Neural progenitor cell (in vitro differentiated cells): ENCODE measurements at regions not wholly inside any gene's neighbourhood (a gene's known extent, or its start where the extent isn't known, plus 50 kb on each side); places are given as distances from the start of the nearest gene placed in this dataset.

Source experiments
- EZH2 ChIP-seq: fragments of 200-600 bp; sonication (generic); IDR thresholded peaks from 2 replicates; pipeline ENCODE4 v1.6.1; 2017; ENCODE audit warnings: antibody characterized with exemption, mild to moderate bottlenecking, moderate library complexity
- TF ChIP-seq, protein P1 (sequence below): fragments of 200-600 bp; sonication (generic); IDR thresholded peaks from 2 replicates; pipeline ENCODE4 v1.5.1; 2017; ENCODE audit warnings: antibody characterized with exemption, mild to moderate bottlenecking

DNA sequence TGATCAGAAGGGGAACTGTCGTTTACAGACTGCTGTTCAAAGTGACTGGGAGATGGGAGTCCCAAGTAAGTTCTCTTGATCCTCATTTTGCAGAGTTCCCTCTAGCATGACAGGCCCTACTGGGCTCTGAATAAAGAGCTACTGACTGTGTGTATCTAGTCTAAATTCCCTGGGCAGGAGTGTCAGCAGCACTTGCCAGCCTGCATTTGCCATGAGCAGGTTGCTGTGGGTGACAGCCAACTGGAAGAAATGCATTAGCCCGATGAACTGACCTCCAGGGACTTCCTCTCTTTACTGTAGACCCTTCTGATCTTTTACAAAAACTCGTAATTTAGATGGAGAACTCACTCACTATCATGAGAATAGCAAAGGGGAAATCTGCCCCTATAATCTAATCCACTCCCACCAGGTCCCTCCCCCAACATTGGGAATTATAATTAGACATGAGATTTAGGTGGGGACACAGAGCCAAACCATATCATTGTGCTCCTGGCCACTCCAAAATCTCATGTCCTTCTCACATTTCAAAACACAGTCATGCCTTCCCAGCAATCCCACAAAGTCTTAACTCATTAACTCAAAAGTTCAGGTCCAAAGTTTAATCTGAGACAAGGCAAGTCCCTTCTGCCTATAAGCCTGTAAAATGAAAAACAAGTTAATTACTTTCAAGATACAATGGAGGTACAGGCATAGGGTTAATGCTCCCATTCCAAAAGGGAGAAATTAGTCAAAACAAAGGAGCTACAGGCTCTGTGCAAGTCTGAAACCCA is 78.9 kb upstream of the CXCL14 start:
- no peak for TF ChIP-seq EZH2
- TF ChIP-seq, protein P1, sequence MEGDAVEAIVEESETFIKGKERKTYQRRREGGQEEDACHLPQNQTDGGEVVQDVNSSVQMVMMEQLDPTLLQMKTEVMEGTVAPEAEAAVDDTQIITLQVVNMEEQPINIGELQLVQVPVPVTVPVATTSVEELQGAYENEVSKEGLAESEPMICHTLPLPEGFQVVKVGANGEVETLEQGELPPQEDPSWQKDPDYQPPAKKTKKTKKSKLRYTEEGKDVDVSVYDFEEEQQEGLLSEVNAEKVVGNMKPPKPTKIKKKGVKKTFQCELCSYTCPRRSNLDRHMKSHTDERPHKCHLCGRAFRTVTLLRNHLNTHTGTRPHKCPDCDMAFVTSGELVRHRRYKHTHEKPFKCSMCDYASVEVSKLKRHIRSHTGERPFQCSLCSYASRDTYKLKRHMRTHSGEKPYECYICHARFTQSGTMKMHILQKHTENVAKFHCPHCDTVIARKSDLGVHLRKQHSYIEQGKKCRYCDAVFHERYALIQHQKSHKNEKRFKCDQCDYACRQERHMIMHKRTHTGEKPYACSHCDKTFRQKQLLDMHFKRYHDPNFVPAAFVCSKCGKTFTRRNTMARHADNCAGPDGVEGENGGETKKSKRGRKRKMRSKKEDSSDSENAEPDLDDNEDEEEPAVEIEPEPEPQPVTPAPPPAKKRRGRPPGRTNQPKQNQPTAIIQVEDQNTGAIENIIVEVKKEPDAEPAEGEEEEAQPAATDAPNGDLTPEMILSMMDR, result no peak
